SK-N-MC (cell line): ENCODE measurements at regions not wholly inside any gene's neighbourhood (a gene's known extent, or its start where the extent isn't known, plus 50 kb on each side); places are given as distances from the start of the nearest gene placed in this dataset.
"Not testable (repeated sequence)": the region's sequence is repeated elsewhere in the genome, so short reads cannot be mapped to it uniquely, and the experiment has no call there.

Experiments used
- DNase-seq: peaks from one replicate; pipeline ENCODE4 v3.0.0-alpha.2; 2011; ENCODE audit warnings: low read depth, low spot score
- H3K27ac ChIP-seq: fragments of 200-600 bp; sonication (generic); 2 replicates; pipeline ENCODE4 v1.5.1; 2016; ENCODE audit warnings: mixed run types
- H3K36me3 ChIP-seq: fragments of 200-600 bp; sonication (generic); 2 replicates; pipeline ENCODE4 v1.6.1; 2017; ENCODE audit warnings: antibody characterized with exemption, low read length, mixed read lengths; ENCODE audit not compliant: insufficient read depth
- H3K4me3 ChIP-seq: fragments of 200-600 bp; sonication (generic); 2 replicates; pipeline ENCODE4 v1.5.1; 2016
- H3K9ac ChIP-seq: fragments of 200-600 bp; sonication (generic); 2 replicates; pipeline ENCODE4 v1.8.0; 2017; ENCODE audit warnings: mixed run types, mixed read lengths; ENCODE audit not compliant: insufficient read length
- H3K9me3 ChIP-seq: fragments of 200-600 bp; sonication (generic); 2 replicates; pipeline ENCODE4 v1.6.1; 2017; ENCODE audit warnings: low read depth, mild to moderate bottlenecking, antibody characterized with exemption, low read length, moderate library complexity, mixed read lengths
- EZH2 ChIP-seq: fragments of 200-600 bp; sonication (generic); IDR thresholded peaks from one replicate; pipeline ENCODE4 v1.6.1; 2017; ENCODE audit warnings: antibody characterized with exemption
- FOXP2 ChIP-seq: optimal IDR thresholded peaks from 2 replicates; pipeline ENCODE3; 2011; ENCODE audit warnings: mild to moderate bottlenecking, moderate library complexity; ENCODE audit not compliant: insufficient read depth; ENCODE audit errors: extremely low read length, control extremely low read depth
- POLR2AphosphoS5 ChIP-seq: IDR thresholded peaks from 2 replicates; pipeline ENCODE4 v1.6.1; 2012; ENCODE audit warnings: mild to moderate bottlenecking, low read depth, low read length, borderline replicate concordance

DNA sequence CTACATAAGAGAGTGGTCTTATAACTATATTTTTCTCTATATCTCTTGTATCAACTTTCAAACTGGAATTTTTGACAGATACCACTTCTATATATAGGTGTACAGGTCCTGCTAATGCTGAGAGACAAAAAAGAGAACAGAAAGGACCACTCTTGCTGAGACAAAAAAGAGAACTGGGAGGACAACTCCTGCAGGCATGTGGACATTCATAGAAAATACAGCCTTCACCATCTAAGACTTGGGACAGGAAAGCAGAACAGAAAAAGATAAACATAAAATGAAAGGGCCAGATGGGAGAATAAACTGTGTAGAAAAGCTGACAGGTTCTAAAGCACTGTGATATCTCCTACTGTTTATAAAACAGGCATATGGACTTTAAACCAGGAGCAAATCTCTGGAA lies 541.0 kb upstream of the ADGRB3 start:
- Histone ChIP-seq H3K4me3 (no peak overlapping the region), H3K36me3 (no peaks in the 10 kb centered on the region), H3K27ac (no peak overlapping the region), H3K9ac (no peak overlapping the region), H3K9me3 (0 out of 2 replicates have a peak, but pooled peaks cover 3% of the 10 kb centered on the region)
- no peak for DNase-seq
- TF ChIP-seq EZH2 (no peak), FOXP2 (no peak), POLR2AphosphoS5 (no peak)

GRCh38 chr6:68087399-68088133 lies 547.5 kb upstream of the ADGRB3 start:
- Histone ChIP-seq H3K4me3 (peak overlapping the region; percentile 30), H3K9me3 (no peaks in the 10 kb centered on the region), H3K36me3 (no peaks in the 10 kb centered on the region), H3K9ac (no peak overlapping the region), H3K27ac (peak overlapping the region; percentile 81)
- DNase-seq = no peak
- no peak for TF ChIP-seq POLR2AphosphoS5
- TF ChIP-seq EZH2 = no peak
- no peak for TF ChIP-seq FOXP2

DNA sequence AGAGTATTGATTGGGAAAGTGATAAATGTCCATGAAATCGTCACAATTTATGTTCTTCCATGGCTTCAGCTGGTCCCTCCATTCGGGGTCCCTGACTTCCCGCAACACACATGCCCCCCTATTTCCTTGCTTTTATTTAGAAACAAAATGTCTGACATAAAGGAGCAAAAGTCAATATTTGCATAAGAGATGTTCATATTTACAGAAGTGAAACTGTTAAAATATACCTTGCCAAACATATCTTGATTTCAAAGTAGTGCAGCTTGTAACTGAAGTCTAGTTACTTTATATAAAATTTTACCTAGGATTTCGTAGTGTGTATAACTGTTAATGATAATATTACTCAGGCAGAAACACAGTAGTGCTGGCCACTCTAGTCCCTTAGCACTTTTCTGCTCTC lies 548.9 kb upstream of the ADGRB3 start:
- no peaks in the 10 kb centered on the region for H3K9me3 ChIP-seq
- no peak overlapping the region for H3K9ac ChIP-seq
- TF ChIP-seq FOXP2 (no peak), POLR2AphosphoS5 (no peak)
- H3K4me3 ChIP-seq = no peak overlapping the region
- H3K36me3 ChIP-seq = no peaks in the 10 kb centered on the region
- no peak overlapping the region for H3K27ac ChIP-seq
- no peak for DNase-seq

DNA sequence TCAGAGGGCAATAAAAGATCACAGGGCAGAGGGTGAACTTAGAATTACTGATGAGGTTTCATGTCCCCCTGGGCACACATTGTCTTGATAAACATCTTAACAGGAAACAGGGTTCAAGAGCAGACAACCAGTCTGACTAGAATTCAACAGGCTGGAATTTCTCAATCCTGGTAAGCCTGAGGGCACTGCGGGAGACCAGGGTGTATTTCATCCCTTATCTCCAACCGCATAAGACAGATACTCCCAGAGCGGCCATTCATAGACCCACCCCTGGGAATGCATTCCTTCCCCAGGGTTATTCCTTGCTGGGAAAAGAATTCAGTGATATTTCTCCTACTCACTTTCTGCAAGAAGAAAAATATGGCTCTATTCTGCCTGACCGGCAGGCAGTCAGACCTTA lies 549.5 kb upstream of the ADGRB3 start:
- H3K9ac ChIP-seq, H3K4me3 ChIP-seq, H3K9me3 ChIP-seq, H3K36me3 ChIP-seq, H3K27ac ChIP-seq: not testable (repeated sequence)
- DNase-seq = peak; percentile 52

- Histone ChIP-seq H3K4me3 (no peak overlapping the region), H3K27ac (no peak overlapping the region), H3K36me3 (no peaks in the 10 kb centered on the region), H3K9me3 (no peaks in the 10 kb centered on the region), H3K9ac (no peak overlapping the region)
- DNase-seq = no peak
- TF ChIP-seq POLR2AphosphoS5 (no peak), EZH2 (no peak), FOXP2 (no peak)
Observed at GRCh38 chr6:68082086-68082485, 553.0 kb upstream of the ADGRB3 start.

DNA sequence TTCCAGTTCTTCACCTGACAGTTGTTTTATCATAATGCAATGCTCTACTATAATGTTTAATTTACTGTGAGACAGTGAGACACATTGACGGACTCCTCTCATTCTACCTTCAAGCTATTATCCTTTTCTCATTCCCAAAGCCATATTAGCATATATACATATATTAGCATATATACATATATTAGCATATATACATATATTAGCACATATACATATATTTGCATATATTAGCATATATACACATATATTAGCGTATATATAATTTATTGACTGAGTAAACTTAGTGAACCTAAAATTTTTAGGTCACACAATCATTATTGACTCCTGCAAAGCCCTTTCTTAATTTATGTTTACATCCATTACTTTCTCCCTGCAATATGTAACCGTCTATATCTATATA lies 555.0 kb upstream of the ADGRB3 start:
- no peaks in the 10 kb centered on the region for H3K9me3 ChIP-seq
- TF ChIP-seq EZH2 (no peak), FOXP2 (no peak), POLR2AphosphoS5 (no peak)
- H3K36me3 ChIP-seq = no peaks in the 10 kb centered on the region
- no peak for DNase-seq
- no peak overlapping the region for H3K9ac ChIP-seq
- no peak overlapping the region for H3K4me3 ChIP-seq
- H3K27ac ChIP-seq = no peak overlapping the region

DNA sequence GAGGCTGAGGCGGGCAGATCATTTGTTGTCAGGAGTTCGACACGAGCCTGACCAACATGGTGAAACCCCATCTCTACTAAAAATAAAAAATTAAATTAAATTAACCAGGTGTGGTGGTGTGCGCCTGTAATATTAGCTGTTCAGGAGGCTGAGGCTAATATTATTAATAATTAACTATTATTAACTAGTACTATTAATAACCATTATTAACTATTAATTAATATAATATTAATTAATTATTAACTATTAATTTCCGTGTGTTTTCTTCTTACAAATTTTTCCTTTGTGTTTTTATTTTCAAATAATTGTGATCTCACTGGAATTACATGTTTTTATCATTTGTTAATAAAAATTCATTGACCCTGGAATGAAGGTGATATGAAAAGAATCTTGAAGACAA lies 557.4 kb upstream of the ADGRB3 start:
- Histone ChIP-seq H3K9me3 (no peaks in the 10 kb centered on the region), H3K27ac (no peak overlapping the region), H3K36me3 (no peaks in the 10 kb centered on the region), H3K9ac (no peak overlapping the region), H3K4me3 (no peak overlapping the region)
- DNase-seq = no peak
- no peak for TF ChIP-seq POLR2AphosphoS5
- TF ChIP-seq EZH2 = no peak
- TF ChIP-seq FOXP2 = no peak

DNA sequence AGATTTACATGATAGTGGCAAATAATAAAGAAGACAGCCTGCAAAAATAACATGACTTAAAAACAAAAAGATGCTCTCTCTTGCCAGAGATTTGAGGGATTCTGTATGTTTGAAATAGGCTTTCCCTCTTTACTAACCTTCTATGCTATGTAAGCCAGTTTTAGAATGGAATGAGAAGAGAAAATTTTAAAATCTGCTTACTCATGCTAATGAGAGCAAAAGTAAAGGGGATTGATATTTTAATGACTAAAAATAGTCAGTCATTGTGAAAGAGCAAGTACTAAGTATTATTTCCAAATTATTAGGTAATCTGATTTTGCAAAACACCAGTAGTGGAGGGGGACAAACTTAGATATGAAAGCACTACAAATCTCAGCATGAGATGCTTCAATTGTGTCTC lies 563.3 kb upstream of the ADGRB3 start:
- no peak for DNase-seq
- no peak overlapping the region for H3K9ac ChIP-seq
- peak overlapping the region; percentile 13; the same call in 1 of the 2 replicates for H3K27ac ChIP-seq
- H3K36me3 ChIP-seq = no peaks in the 10 kb centered on the region
- TF ChIP-seq POLR2AphosphoS5 = no peak
- no peak for TF ChIP-seq EZH2
- no peak for TF ChIP-seq FOXP2
- no peaks in the 10 kb centered on the region for H3K9me3 ChIP-seq
- H3K4me3 ChIP-seq = peak overlapping the region; percentile 20; the same call in 1 of the 2 replicates
